ENCODE measurements at regions not wholly inside any gene's neighbourhood (a gene's known extent, or its start where the extent isn't known, plus 50 kb on each side); places are given as distances from the start of the nearest gene placed in this dataset.
"Not testable (repeated sequence)": the region's sequence is repeated elsewhere in the genome, so short reads cannot be mapped to it uniquely, and the experiment has no call there.

DNA sequence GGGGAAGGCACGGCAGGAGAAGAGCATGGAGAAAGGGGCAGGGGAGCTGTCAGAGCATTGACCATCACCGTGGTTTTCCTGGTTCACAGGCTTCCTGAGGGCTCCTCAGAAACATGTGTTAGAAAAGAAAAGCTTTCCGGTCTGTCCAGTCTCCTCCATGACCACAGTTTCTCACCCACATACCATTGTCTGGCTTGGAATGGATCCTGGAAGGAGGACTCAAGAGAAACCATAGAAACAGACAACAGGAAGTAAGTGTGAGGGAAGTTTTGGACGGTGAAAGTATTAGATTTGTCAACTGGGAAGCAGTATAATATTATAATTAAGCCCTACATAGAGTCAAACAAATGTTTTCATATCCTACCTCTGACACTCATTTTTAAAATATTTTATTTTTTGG, 52.7 kb upstream of the NOTCH2NLA start:
- not testable (repeated sequence) for TF ChIP-seq MAX (IDR thresholded peaks at IDR 0.05; ENCODE audit: low read depth, low read length); CTCF (IDR thresholded peaks at IDR 0.05; ENCODE audit: low read depth, low read length); MYC (IDR thresholded peaks at IDR 0.05; ENCODE audit: low read depth, low read length); POLR2A (IDR thresholded peaks at IDR 0.05; ENCODE audit: extremely low read depth, insufficient read length)
